ENCODE measurements at regions not wholly inside any gene's neighbourhood (a gene's known extent, or its start where the extent isn't known, plus 50 kb on each side); places are given as distances from the start of the nearest gene placed in this dataset.
A peak's percentile ranks its signal among the peaks of the same experiment; 100 is the strongest.

DNA sequence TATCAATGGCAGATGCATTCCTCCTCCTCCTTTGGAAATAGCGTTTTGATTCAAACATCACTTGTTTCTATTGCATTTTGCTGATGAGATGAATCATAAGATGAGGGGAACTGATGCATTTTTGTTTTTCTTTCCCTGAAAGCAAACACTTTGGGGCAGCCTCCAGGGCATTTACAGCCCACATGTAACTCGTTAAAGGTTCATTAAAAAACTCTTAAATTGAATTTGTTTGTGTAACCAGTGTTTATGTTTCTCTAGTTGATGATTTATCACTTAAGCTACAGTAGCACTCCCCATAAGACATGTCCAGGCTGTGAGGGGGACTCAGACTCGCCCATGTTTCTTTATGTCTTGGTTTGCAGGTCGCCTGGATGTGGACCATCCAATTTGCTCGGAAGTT lies 246.1 kb upstream of the ANKH start:
- H3K27ac ChIP-seq (replicated peaks), result no peak overlapping the region
- DNase-seq, result no peak
- H3K27me3 ChIP-seq (ENCODE audit: low read depth), result no peaks in the 10 kb centered on the region
- no peaks in the 10 kb centered on the region for H3K36me3 ChIP-seq
- TF ChIP-seq, protein P1, sequence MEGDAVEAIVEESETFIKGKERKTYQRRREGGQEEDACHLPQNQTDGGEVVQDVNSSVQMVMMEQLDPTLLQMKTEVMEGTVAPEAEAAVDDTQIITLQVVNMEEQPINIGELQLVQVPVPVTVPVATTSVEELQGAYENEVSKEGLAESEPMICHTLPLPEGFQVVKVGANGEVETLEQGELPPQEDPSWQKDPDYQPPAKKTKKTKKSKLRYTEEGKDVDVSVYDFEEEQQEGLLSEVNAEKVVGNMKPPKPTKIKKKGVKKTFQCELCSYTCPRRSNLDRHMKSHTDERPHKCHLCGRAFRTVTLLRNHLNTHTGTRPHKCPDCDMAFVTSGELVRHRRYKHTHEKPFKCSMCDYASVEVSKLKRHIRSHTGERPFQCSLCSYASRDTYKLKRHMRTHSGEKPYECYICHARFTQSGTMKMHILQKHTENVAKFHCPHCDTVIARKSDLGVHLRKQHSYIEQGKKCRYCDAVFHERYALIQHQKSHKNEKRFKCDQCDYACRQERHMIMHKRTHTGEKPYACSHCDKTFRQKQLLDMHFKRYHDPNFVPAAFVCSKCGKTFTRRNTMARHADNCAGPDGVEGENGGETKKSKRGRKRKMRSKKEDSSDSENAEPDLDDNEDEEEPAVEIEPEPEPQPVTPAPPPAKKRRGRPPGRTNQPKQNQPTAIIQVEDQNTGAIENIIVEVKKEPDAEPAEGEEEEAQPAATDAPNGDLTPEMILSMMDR (IDR thresholded peaks at IDR 0.05; ENCODE audit: borderline replicate concordance), result no peak
- H3K4me1 ChIP-seq, result no peaks in the 10 kb centered on the region
- intact Hi-C loops (cut with micrococcal nuclease), result no loop called here
- no peak overlapping the region for H3K4me3 ChIP-seq
- H3K9me3 ChIP-seq (replicated peaks), result no peaks in the 10 kb centered on the region

DNA sequence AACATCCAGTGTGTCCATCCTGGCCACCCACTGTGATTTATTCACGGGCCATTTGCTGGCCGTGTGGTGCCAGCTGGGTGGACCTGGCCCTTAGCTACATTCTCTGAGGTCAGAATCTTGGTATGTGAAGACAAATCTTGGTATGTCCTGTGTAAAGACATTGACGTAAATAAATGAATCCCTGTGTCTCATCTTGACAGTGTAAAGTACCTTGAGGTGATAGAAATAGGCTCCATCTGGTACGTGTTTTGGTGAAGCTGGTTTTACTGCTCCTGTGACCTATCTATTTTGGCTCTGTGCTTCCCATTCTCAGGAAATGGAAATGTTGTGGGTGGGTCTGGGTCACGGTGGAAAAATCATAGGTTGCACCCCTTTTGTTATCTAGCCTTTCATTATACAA lies 245.4 kb upstream of the ANKH start:
- H3K27me3 ChIP-seq (ENCODE audit: low read depth), result no peaks in the 10 kb centered on the region
- H3K4me3 ChIP-seq, result no peak overlapping the region
- TF ChIP-seq, protein P1 (IDR thresholded peaks at IDR 0.05; ENCODE audit: borderline replicate concordance), result no peak
- H3K9me3 ChIP-seq (replicated peaks), result no peaks in the 10 kb centered on the region
- H3K27ac ChIP-seq (replicated peaks), result no peak overlapping the region
- no peak for DNase-seq
- H3K36me3 ChIP-seq, result no peaks in the 10 kb centered on the region
- intact Hi-C loops (cut with micrococcal nuclease), result no loop called here
- H3K4me1 ChIP-seq, result no peaks in the 10 kb centered on the region

DNA sequence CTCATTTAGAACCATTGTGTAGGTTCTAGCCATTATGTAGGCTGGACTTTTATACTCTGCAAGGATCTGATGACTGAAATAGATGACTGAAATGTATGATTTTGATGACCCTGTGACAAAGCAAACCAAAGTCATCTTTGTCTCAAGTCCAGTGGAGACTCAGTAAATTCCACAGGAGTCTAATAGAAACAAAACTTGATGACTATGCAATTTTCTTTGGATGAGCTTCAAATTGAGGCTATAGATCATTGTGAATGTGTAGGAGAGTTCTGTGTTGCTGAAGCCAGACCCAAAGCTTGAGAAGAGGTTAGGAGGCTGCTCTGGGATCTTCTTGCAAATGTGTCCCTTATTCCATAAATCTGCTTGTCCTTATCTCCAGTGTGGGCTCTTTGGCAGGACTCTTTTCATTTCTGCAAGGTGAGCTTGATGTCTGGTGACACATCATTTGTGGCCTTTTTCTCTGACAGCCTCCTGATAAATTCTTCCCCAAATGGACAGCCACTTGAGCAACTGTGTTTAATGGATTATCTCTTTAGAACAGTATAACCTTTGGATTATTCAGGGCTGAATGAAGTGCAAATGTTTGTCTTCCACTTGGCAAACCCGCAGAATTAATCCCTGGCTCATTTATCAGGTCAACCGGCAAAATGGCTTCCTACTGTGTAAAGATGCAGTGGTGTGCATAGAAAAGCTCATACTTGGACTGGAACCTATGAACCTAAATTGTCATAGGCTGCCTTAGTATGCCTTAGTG lies 235.1 kb upstream of the ANKH start:
- intact Hi-C loops (cut with micrococcal nuclease), result no loop called here
- DNase-seq, result no peak
- Histone ChIP-seq H3K9me3 (replicated peaks) (no peaks in the 10 kb centered on the region), H3K27ac (replicated peaks) (no peak overlapping the region), H3K27me3 (ENCODE audit: low read depth) (no peaks in the 10 kb centered on the region), H3K36me3 (no peaks in the 10 kb centered on the region), H3K4me1 (no peaks in the 10 kb centered on the region), H3K4me3 (no peak overlapping the region)
- TF ChIP-seq, protein P1 (IDR thresholded peaks at IDR 0.05; ENCODE audit: borderline replicate concordance), result no peak

DNA sequence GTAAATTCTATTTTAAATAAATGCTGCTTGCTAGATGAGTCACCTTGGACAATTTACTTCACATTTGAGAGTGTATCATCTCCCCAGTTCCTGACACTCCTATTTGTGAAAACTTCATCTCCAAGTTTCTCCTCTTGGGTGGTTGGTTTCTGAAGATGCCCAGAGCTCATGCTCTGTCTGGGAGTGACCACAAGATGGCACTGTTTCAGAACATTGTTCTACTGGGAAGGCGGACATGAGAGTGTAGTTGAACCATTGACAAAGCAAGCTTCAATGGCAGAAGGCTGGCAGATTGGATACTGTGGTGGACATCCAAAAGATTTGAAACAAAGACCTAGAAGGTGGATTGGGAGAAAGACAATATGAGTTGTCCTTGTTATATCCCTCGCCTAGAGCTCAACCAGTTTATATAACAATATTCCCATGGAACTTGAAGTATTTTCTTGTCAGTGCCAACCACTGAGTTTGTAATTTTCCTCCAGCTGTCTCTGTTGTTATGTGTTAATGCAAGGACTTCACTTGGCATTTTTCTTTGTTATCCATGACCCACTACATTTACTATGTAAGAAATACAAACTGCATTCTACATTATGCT lies 234.3 kb upstream of the ANKH start:
- DNase-seq, result no peak
- no peak overlapping the region for H3K4me3 ChIP-seq
- H3K27ac ChIP-seq (replicated peaks), result no peak overlapping the region
- H3K36me3 ChIP-seq, result no peaks in the 10 kb centered on the region
- H3K9me3 ChIP-seq (replicated peaks), result peaks cover 5% of the 10 kb centered on the region
- no peaks in the 10 kb centered on the region for H3K27me3 ChIP-seq (ENCODE audit: low read depth)
- TF ChIP-seq, protein P1 (IDR thresholded peaks at IDR 0.05; ENCODE audit: borderline replicate concordance), result peak; percentile 83
- H3K4me1 ChIP-seq, result no peaks in the 10 kb centered on the region
- intact Hi-C loops (cut with micrococcal nuclease), result no loop called here

DNA sequence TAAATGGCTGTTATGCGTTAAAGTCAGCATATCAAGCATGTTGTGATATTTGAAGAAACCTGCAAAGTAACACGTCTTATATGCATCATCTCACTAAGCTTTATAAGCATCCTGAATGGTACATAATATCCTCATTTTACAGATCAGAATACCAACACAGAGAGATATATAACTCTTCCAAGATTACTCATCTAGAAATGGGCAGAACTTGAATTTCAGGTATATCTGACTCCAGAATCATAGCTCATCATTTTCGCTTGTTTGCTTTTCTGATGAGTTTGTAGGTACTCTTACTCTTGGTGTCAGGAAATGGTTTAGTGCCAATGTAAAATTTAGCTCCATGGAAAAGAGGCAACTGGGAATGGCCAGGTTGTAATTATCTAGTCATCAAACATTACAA lies 232.3 kb upstream of the ANKH start:
- intact Hi-C loops (cut with micrococcal nuclease), result no loop called here
- DNase-seq, result no peak
- TF ChIP-seq, protein P1 (IDR thresholded peaks at IDR 0.05; ENCODE audit: borderline replicate concordance), result no peak
- no peaks in the 10 kb centered on the region for H3K4me1 ChIP-seq
- H3K36me3 ChIP-seq, result no peaks in the 10 kb centered on the region
- H3K27me3 ChIP-seq (ENCODE audit: low read depth), result no peaks in the 10 kb centered on the region
- no peak overlapping the region for H3K27ac ChIP-seq (replicated peaks)
- H3K9me3 ChIP-seq (replicated peaks), result peaks cover 5% of the 10 kb centered on the region
- no peak overlapping the region for H3K4me3 ChIP-seq
